ENCODE measurements at regions not wholly inside any gene's neighbourhood (a gene's known extent, or its start where the extent isn't known, plus 50 kb on each side); places are given as distances from the start of the nearest gene placed in this dataset.

DNA sequence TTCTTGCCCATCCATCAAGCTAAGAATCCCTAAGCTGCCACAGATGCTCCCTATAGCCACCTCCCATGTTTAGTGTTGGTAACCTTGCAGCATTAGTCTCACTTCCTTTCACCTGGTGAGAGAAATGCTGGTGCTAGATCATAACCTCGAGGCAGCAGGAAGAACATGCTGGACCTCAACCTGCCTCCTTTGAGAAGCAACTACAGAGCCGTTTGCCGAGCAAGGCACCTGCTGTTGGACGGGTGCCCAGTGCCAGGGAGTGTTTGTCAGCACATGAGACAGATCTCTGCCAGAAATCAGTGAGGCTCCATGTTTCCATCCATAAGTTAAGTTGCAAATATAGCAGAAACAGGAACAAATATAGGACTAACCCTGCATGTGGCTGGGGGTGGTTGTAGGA is 955.7 kb downstream of the TUSC7 start:
- 27 to 51% (median 33%) methylated on average over 4 of the region's 4 CpGs for WGBS, 4 donors
- H3K36me3 ChIP-seq (replicated peaks in 1 of 2), result no peaks in the 10 kb centered on the region
- H3K9me3 ChIP-seq (replicated peaks in 1 of 3), result no peaks in the 10 kb centered on the region
- H3K27me3 ChIP-seq, result no peaks in the 10 kb centered on the region
- no peak overlapping the region for H3K4me3 ChIP-seq
- intact Hi-C loops (cut with DNase I), result no loop called here
- DNase-seq, result peak; percentile 19 to 74 (median 36)
- TF ChIP-seq POLR2A (IDR thresholded peaks at IDR 0.05), result no peak
- TF ChIP-seq, protein P1, sequence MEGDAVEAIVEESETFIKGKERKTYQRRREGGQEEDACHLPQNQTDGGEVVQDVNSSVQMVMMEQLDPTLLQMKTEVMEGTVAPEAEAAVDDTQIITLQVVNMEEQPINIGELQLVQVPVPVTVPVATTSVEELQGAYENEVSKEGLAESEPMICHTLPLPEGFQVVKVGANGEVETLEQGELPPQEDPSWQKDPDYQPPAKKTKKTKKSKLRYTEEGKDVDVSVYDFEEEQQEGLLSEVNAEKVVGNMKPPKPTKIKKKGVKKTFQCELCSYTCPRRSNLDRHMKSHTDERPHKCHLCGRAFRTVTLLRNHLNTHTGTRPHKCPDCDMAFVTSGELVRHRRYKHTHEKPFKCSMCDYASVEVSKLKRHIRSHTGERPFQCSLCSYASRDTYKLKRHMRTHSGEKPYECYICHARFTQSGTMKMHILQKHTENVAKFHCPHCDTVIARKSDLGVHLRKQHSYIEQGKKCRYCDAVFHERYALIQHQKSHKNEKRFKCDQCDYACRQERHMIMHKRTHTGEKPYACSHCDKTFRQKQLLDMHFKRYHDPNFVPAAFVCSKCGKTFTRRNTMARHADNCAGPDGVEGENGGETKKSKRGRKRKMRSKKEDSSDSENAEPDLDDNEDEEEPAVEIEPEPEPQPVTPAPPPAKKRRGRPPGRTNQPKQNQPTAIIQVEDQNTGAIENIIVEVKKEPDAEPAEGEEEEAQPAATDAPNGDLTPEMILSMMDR (IDR thresholded peaks at IDR 0.05), result no peak
- peaks cover 7 to 17% of the 10 kb centered on the region in 2 donors for H3K4me1 ChIP-seq (replicated peaks in 1 of 2)
- H3K27ac ChIP-seq, result no peak overlapping the region

DNA sequence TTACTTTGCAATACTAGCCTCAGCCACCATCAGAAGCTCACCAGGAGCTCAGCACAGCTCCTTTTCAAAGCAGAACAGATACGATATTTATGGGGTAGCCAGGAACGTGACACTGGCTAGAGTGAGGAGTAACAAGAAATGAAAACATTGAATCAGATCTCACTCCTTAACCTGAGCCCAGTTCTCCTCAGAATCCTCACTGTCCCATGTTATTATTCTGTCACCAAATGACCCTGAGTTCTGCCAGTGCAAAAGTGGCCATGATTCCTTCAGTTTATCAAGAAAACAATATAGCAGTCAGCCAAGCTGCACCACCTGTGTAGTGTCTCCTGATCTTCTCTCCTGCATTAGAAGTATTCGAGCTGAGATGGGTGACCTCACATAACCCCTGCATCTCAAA is 956.7 kb downstream of the TUSC7 start:
- H3K27me3 ChIP-seq, result no peaks in the 10 kb centered on the region
- intact Hi-C loops (cut with DNase I), result no loop called here
- H3K36me3 ChIP-seq (replicated peaks in 1 of 2), result no peaks in the 10 kb centered on the region
- peaks cover 7 to 17% of the 10 kb centered on the region in 2 donors for H3K4me1 ChIP-seq (replicated peaks in 1 of 2)
- no peak overlapping the region for H3K27ac ChIP-seq
- no peak overlapping the region for H3K4me3 ChIP-seq
- H3K9me3 ChIP-seq (replicated peaks in 1 of 3), result no peaks in the 10 kb centered on the region
- no peak for DNase-seq
- TF ChIP-seq, protein P1 (IDR thresholded peaks at IDR 0.05), result no peak
- no peak for TF ChIP-seq POLR2A (IDR thresholded peaks at IDR 0.05)
- WGBS, 4 donors, result 18 to 29% (median 20%) methylated on average over 3 of the region's 3 CpGs

DNA sequence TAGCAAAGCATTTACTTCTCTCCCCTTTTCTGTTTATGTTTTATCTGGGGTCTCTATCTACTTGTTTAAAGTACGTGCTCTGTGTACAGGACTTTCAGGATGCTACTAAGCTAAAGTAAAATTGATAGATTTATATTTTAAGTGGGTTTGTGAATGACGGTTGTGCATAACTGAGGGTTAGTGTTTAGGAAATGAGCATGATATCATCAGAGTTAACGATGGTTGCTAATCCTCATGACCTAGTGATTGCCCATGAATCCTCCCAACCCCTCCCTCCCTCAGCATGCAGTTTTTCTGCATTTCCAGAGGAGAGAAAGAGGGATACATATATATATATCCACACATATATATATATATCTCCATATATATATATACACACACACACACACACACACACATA is 957.2 kb downstream of the TUSC7 start:
- 67 to 76% (median 69%) methylated on average over 3 of the region's 3 CpGs for WGBS, 4 donors
- H3K4me3 ChIP-seq, result no peak overlapping the region
- H3K36me3 ChIP-seq (replicated peaks in 1 of 2), result no peaks in the 10 kb centered on the region
- intact Hi-C loops (cut with DNase I), result no loop called here
- H3K4me1 ChIP-seq (replicated peaks in 1 of 2), result peaks cover 7 to 17% of the 10 kb centered on the region in 2 donors
- H3K27me3 ChIP-seq, result no peaks in the 10 kb centered on the region
- DNase-seq, result no peak
- H3K27ac ChIP-seq, result no peak overlapping the region
- H3K9me3 ChIP-seq (replicated peaks in 1 of 3), result no peaks in the 10 kb centered on the region
- no peak for TF ChIP-seq POLR2A (IDR thresholded peaks at IDR 0.05)
- TF ChIP-seq, protein P1 (IDR thresholded peaks at IDR 0.05), result no peak

DNA sequence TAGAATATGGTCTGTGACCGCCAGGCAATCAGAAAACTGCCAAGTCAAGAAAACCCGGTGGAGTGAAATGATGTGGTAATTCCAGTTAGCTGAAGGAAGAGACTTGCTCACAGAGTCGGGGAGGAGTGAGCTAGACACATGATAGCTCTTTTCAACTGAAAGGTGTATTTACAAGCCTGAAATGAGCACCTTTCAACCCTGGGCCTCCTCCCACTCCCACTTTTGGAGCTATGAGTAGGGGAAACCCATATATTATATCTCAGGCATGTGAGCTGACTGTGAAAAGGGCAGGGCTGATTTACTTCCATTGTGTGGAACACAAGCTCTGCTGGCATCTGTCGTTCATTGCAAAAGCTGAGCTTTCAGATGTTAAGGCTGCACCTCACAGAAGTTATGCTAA is 960.2 kb downstream of the TUSC7 start:
- intact Hi-C loops (cut with DNase I), result no loop called here
- no peak overlapping the region for H3K4me3 ChIP-seq
- WGBS, 4 donors, result 89 to 91% (median 90%) methylated on average over 4 of the region's 4 CpGs

More for the DNA sequence above, 960.2 kb downstream of the TUSC7 start:
- Histone ChIP-seq H3K9me3 (replicated peaks in 1 of 3) (no peaks in the 10 kb centered on the region), H3K36me3 (replicated peaks in 1 of 2) (no peaks in the 10 kb centered on the region), H3K27ac (no peak overlapping the region), H3K4me1 (replicated peaks in 1 of 2) (peaks cover 12 to 17% of the 10 kb centered on the region in 2 donors), H3K27me3 (no peaks in the 10 kb centered on the region)
- TF ChIP-seq, protein P1 (IDR thresholded peaks at IDR 0.05), result no peak
- no peak for TF ChIP-seq POLR2A (IDR thresholded peaks at IDR 0.05)
- DNase-seq, result no peak

Data from adrenal gland (tissue), 9 donors.